Urinary bladder (tissue), 3 donors: ENCODE measurements at regions not wholly inside any gene's neighbourhood (a gene's known extent, or its start where the extent isn't known, plus 50 kb on each side); places are given as distances from the start of the nearest gene placed in this dataset.

Experiments
- DNase-seq: peaks from one replicate; pipeline ENCODE4 v3.0.0-alpha.2; 2015; ENCODE audit errors: extremely low spot score
- H3K27ac ChIP-seq: one replicate; pipeline ENCODE4 v1.5.1; 2013; ENCODE audit warnings: low read depth, mild to moderate bottlenecking, moderate library complexity
- H3K36me3 ChIP-seq: one replicate; pipeline ENCODE4 v1.6.1; 2013; ENCODE audit warnings: mild to moderate bottlenecking, moderate library complexity; ENCODE audit not compliant: insufficient read depth
- H3K4me1 ChIP-seq: one replicate; pipeline ENCODE4 v1.6.1; 2013; ENCODE audit warnings: mild to moderate bottlenecking, moderate library complexity; ENCODE audit not compliant: insufficient read depth
- H3K4me3 ChIP-seq: one replicate; pipeline ENCODE4 v1.5.1; 2013; ENCODE audit warnings: low read depth, low read length
- WGBS: extraction: QIAGEN DNeasy Blood & Tissue Kit; methylation state at CpG from one replicate; pipeline ENCODE4 v1.1.7; 2013; 5-methylcytosine and 5-hydroxymethylcytosine counted together
- donor health status: healthy with polysubstance abuse.
- donor health status: healthy.

DNA sequence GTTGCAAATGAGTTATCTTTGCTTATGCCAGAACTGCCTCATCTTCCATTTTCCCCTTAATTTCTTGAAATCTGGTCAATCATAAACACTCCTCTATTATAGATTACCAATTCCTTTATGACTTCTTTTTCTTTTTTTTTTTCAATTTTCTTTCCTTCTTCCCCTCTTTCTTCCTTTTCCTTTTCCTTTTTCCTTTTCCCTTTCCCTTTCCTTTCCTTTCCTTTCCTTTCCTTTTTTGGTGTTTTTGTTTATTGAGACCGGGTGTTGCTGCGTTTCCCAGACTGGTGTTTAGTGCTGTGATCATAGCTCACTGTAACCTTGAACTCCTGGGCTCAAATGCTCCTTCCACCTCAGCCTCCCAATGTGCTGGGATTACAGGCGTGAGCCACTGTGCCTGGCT lies 151.4 kb upstream of the FOXP2 start:
- no peak overlapping the region for H3K4me3 ChIP-seq
- DNase-seq: no peak
- no peaks in the 10 kb centered on the region for H3K36me3 ChIP-seq
- H3K4me1 ChIP-seq: no peaks in the 10 kb centered on the region
- 68% methylated on average over 3 of the region's 3 CpGs for WGBS
- H3K27ac ChIP-seq: no peak overlapping the region

DNA sequence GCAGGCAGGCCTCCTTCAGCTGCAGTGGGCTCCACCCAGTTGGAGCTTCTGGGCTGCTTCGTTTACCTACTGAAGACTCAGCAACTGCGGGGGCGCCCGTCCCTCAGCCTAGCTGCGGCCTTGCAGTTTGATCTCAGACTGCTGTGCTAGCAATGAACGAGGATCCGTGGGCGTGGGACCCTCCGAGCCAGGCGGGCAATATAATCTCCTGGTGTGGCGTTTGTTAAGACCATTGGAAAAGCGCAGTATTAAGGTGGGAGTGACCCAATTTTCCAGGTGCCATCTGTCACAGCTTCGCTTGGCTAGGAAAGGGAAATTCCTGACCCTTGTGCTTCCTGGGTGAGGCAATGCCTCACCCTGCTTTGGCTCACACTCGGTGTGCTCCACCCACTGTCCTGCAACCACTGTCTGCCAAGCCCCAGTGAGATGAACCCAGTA lies 159.2 kb upstream of the FOXP2 start:
- 93% methylated on average over 14 of the region's 14 CpGs for WGBS
- Histone ChIP-seq H3K36me3 (no peaks in the 10 kb centered on the region), H3K4me1 (no peaks in the 10 kb centered on the region), H3K4me3 (no peak overlapping the region), H3K27ac (no peak overlapping the region)
- no peak for DNase-seq

DNA sequence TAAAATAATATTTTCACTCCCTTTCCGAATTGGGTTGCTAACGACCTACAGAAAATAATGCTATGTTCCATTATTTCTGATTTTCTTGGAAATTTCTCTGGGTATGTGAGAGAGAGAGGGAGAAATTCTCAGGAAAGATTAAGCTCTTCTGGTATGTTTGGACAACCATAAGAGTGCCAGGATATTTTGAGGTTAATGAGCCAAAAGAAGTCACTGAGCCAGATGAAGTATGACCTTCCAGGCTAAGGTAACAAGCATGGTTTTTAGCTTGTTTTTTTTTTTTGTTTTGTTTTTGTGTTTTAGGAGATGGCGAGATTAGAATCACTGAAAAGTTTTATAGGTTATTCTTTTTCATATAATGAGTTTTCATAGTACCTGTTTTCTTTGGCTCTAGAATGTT lies 171.0 kb upstream of the FOXP2 start:
- no peak overlapping the region for H3K4me3 ChIP-seq
- 83% methylated on average over 3 of the region's 3 CpGs for WGBS
- H3K36me3 ChIP-seq: no peaks in the 10 kb centered on the region
- no peaks in the 10 kb centered on the region for H3K4me1 ChIP-seq
- H3K27ac ChIP-seq: no peak overlapping the region
- no peak for DNase-seq

DNA sequence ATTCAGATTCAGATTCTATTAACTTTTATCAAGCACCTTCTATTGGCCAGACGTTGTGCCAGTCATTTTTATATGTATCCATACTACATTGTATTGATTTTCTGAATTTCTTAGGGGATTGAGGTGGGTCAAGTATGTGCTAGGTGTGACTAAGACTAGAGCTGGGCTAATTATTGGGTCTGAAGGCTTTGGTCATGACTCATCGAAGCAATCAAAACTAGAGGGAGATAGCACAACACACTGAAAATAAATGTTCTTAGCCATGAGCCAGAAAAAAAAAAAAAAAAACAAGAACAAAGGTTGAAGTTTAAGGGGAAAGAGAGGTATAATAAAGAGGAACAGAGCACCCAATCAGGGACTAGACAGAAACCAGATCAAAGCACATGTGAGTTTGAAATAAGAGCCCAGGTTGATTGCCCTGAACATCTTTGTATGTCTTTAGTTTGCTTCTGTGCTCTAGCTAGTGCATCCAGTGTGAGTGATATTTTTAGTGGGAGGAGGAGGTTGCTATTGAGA lies 171.6 kb upstream of the FOXP2 start:
- DNase-seq: no peak
- no peak overlapping the region for H3K27ac ChIP-seq
- H3K4me3 ChIP-seq: no peak overlapping the region
- WGBS: 85% methylated on average over 2 of the region's 2 CpGs
- no peaks in the 10 kb centered on the region for H3K36me3 ChIP-seq
- H3K4me1 ChIP-seq: no peaks in the 10 kb centered on the region

DNA sequence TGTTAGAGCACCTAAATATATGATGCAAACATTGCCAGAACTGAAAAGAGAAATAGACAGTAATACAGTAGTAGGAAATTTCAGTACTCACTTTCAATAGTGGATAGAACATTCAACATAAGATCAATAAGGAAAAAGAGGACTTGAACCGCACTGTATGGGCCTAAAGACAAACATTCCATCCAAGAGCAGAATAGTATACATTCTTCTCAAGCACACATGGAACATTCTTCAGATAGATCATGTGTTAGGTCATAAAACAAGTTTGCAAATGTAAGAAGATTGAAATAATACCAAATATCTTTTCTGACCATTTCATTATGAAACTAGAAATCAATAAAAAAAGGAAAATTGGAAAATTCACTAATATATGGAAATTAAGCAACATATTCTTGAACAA lies 185.4 kb upstream of the FOXP2 start:
- WGBS: 91% methylated on average over 1 of the region's 1 CpG
- Histone ChIP-seq H3K36me3 (no peaks in the 10 kb centered on the region), H3K4me3 (no peak overlapping the region), H3K4me1 (no peaks in the 10 kb centered on the region), H3K27ac (no peak overlapping the region)
- no peak for DNase-seq

DNA sequence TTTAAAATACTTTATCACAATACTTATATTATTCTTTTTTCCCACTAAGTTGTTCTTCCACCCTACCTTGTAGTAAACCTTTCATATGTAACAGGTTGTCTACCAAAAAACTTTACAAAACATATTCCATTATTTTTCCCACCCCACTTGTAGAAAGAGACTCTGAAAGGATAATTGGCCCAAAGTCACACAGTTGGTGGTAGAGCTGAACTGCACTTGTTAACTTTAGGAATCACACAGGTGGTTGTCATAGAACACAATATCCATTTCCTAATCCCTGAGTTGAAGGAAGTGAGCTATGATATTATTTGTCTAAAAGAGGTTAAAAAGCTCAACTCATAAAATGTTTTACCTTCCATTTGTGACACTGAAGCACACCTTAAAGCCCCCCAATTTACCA lies 188.8 kb upstream of the FOXP2 start:
- Histone ChIP-seq H3K36me3 (no peaks in the 10 kb centered on the region), H3K4me3 (no peak overlapping the region), H3K27ac (no peak overlapping the region), H3K4me1 (no peaks in the 10 kb centered on the region)
- no peak for DNase-seq

DNA sequence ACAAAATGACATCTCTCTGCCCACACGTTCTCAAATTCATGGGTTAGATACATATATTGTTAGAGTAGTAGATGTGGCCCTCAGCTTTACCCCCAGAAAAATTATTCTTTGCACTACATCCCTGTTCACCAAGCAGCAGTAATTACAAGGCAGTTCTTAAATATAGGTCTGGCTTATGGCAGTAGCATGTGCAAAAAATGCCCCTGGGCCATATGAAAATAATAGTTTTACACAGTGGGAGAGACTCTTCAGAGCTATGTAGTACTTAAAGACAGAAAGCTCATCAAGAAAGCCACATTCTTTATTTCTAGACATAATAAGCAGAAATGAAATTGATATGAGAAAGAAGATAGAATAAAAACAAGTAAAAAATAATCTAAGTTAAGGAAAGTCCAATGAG lies 196.3 kb upstream of the FOXP2 start:
- Histone ChIP-seq H3K4me1 (no peaks in the 10 kb centered on the region), H3K36me3 (no peaks in the 10 kb centered on the region), H3K27ac (no peak overlapping the region), H3K4me3 (no peak overlapping the region)
- 76% methylated on average over 1 of the region's 1 CpG for WGBS
- no peak for DNase-seq

DNA sequence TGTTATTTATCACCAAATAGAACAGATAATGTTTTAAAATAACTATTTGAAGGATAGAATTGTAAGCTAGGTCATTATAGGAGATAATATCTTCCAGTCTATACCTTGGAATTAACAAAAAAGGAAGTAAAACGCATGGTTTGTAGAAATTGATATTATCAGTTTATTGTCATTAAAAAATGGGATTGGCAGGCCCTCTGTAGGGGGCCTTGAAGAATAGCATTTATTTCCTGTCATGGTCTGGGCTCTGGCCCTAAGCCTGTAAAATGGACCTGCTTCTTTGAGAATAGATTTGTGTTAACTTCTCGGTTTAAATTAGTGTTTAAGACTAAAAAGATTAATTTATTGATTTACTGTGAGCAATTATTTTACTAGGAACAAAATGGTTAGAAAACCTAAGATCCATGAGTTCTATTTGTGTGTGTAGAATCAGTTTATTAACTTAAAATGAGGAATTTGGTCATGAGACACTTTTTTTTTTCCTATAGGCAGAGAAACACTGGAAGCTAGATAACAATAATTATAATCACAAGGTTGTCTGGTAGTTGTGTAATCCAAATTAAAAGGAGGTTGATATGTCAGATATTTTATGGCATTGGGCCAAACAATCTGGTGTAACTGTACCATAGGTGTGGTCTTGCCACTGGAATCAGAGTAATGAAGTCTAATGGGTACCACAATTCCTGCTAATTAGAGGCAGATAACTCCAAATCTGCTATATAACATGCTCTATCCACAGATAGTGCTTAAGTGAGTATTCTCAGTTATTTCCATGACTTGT lies 197.4 kb upstream of the FOXP2 start:
- Histone ChIP-seq H3K4me3 (no peak overlapping the region), H3K36me3 (no peaks in the 10 kb centered on the region), H3K4me1 (no peaks in the 10 kb centered on the region), H3K27ac (no peak overlapping the region)
- DNase-seq: no peak
- WGBS: 68% methylated on average over 2 of the region's 2 CpGs

DNA sequence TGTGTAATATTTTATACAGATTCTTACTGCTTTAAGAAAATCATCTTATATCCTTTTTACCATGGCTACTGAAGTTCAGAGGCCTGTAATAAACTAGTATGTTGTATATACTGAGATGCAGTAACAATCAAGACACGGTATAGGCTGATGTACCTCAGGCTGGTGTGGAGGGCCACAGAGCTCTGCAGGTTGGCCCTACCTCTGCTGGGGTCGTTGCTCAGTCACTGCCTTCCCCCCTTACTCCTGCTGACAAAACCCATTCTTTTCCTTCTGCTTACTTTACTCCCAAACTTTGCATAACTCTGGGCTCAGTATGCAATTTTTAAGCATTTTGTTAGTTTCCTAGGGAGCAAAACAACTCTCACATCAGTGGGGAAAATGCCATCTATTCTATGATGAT lies 200.1 kb upstream of the FOXP2 start:
- Histone ChIP-seq H3K36me3 (no peaks in the 10 kb centered on the region), H3K27ac (no peak overlapping the region), H3K4me3 (no peak overlapping the region), H3K4me1 (no peaks in the 10 kb centered on the region)
- 41% methylated on average over 2 of the region's 2 CpGs for WGBS
- DNase-seq: no peak

DNA sequence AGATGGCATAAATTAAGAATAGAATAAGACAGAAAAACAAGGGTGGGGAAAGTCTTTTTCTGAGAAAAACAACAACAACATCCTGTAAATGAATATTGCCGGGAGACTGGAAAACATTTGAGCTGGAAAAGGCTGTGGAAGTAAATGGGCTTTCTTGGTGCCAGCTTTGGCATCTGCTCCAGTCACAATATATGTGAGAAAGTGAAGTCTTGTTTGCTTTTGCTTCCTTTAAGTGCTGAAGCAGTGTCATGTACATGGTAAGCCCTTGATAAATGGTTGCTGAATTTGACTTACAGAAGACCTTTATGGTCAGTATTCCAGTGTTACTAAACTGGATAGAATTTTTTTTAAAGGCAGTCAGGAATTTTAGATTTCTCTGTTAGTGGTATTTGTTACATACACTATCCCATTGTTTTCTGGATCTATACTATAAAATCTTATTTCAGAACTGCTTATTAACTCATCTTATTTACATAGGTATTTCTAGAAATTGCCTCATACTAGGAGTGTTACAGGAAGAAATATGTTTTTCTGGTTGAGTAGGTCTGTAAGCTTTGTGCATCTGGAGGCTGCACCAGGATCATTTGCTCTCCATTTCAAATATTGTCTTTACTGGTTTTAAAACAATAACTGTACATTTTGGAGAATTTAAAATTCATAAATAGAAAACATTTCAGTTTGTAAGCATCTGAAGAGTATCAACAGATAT lies 201.7 kb upstream of the FOXP2 start:
- DNase-seq: no peak
- H3K27ac ChIP-seq: no peak overlapping the region
- H3K4me3 ChIP-seq: no peak overlapping the region
- H3K4me1 ChIP-seq: no peaks in the 10 kb centered on the region
- 66% methylated on average over 1 of the region's 1 CpG for WGBS
- H3K36me3 ChIP-seq: no peaks in the 10 kb centered on the region

DNA sequence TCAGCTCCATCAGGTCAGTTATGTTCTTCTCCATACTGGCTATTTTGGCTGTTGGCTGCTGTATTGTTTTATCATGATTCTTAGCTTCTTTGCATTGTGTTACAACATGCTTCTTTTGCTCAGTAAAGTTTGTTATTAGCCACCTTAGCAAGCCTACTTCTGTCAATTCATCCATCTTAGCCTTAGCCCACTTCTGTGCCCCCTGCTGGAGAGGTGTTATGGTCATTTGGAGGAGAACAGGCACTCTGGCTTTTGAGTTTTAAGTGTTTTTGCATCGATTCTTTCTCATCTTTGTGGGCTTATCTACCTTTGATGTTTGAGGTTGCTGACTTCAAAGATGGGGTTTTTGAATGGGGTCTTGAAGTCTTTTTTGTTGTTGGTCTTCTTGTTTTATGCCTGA lies 204.6 kb upstream of the FOXP2 start:
- WGBS: 83% methylated on average over 1 of the region's 1 CpG
- Histone ChIP-seq H3K27ac (no peak overlapping the region), H3K4me3 (no peak overlapping the region), H3K4me1 (no peaks in the 10 kb centered on the region), H3K36me3 (no peaks in the 10 kb centered on the region)
- DNase-seq: no peak

DNA sequence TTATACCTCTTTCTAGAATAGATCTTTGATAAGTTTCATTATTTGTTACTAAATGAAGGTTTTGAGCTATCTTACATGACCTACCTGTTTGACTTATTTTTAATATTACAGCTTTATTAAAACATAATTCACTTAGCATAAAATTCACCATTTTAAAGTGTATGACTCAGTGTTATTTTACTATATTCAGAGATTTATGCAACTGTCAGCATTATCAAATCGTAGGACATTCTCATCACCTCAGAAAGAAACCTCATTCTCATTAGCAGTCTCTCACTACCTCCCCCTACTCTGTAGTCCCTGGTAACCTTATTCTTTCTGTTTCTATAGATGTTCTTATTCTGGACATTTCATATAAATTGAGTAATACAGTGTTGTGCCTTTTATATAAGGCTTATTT lies 207.9 kb upstream of the FOXP2 start:
- whole genome bisulfite sequencing: 82% methylated on average over 1 of the region's 1 CpG
- DNase-seq: no peak
- Histone ChIP-seq H3K27ac (no peak overlapping the region), H3K4me1 (no peaks in the 10 kb centered on the region), H3K36me3 (no peaks in the 10 kb centered on the region), H3K4me3 (no peak overlapping the region)

DNA sequence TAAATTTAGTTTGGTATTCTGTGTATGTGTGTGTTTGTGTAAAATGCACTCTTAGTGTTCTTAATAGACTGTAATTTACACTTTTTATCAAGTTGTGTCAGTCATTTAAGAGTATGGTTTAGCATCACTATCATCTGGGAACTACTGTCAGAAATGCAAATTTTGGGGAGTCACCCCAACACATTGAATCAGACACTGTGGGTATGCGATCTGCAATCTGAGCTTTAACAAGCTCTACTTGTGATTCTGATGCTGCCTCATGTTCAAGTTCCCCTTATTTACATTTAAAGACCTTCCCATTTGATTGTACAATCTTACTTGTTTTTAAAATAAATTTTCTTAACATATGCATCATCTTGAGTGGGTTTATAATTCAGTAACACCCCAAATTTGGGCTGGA lies 218.1 kb upstream of the FOXP2 start:
- WGBS: 99% methylated on average over 1 of the region's 1 CpG

DNA sequence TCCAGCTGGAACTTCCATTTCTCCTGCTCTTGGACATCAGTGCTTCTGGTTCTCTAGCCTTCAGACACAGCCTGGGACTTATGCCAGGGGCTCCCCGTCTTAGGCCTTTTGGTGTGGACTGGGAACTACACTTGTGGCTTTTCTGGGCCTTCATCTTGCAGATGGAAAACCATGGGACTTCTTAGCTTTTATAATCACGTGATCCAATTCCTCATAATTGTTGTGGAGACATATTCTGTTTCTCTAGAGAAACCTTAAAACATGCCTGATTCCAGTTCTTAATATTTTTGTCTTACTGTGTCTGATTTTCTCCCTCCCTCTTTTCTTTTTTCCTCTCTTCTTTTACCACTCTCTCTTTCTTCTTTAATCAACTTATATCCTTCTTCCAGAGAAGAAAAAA lies 224.2 kb upstream of the FOXP2 start:
- Histone ChIP-seq H3K27ac (no peak overlapping the region), H3K4me1 (no peaks in the 10 kb centered on the region), H3K4me3 (no peak overlapping the region), H3K36me3 (no peaks in the 10 kb centered on the region)
- WGBS: 75% methylated on average over 2 of the region's 2 CpGs
- no peak for DNase-seq

More for the DNA sequence above, 218.1 kb upstream of the FOXP2 start:
- Histone ChIP-seq H3K4me1 (no peaks in the 10 kb centered on the region), H3K36me3 (no peaks in the 10 kb centered on the region), H3K4me3 (no peak overlapping the region), H3K27ac (no peak overlapping the region)
- DNase-seq: no peak
